ENCODE measurements at regions not wholly inside any gene's neighbourhood (a gene's known extent, or its start where the extent isn't known, plus 50 kb on each side); places are given as distances from the start of the nearest gene placed in this dataset.
A peak's percentile ranks its signal among the peaks of the same experiment; 100 is the strongest.
"Not testable (repeated sequence)": the region's sequence is repeated elsewhere in the genome, so short reads cannot be mapped to it uniquely, and the experiment has no call there.

DNA sequence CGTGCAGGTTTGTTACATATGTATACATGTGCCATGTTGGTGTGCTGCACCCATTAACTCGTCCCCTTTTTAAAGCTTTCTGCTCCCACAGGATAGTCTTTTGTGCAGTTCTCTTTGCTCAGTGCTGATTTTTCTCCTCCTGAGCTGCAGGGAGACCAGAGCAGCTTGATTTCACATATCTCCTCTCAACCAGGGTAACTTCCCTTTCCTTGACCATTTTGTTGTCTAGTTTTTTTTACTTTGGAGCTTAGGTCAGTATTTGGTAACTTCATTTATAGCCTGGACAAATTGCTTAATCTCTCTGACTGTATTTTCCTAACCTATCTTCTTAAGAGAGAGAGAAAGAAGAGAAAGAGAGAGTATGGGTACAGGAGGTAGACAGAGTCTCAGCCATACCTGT, 137.1 kb upstream of the ZNF366 start:
- ATAC-seq (no peak), DNase-seq (no peak)
- Histone ChIP-seq H3K4me3 (no peak overlapping the region), H3K27me3 (no peaks in the 10 kb centered on the region), H3K9me3 (no peaks in the 10 kb centered on the region), H3K36me3 (no peaks in the 10 kb centered on the region), H3K27ac (no peak overlapping the region), H3K4me1 (no peaks in the 10 kb centered on the region)
- TF ChIP-seq, protein P1, sequence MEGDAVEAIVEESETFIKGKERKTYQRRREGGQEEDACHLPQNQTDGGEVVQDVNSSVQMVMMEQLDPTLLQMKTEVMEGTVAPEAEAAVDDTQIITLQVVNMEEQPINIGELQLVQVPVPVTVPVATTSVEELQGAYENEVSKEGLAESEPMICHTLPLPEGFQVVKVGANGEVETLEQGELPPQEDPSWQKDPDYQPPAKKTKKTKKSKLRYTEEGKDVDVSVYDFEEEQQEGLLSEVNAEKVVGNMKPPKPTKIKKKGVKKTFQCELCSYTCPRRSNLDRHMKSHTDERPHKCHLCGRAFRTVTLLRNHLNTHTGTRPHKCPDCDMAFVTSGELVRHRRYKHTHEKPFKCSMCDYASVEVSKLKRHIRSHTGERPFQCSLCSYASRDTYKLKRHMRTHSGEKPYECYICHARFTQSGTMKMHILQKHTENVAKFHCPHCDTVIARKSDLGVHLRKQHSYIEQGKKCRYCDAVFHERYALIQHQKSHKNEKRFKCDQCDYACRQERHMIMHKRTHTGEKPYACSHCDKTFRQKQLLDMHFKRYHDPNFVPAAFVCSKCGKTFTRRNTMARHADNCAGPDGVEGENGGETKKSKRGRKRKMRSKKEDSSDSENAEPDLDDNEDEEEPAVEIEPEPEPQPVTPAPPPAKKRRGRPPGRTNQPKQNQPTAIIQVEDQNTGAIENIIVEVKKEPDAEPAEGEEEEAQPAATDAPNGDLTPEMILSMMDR (IDR thresholded peaks at IDR 0.05) = no peak
- intact Hi-C loops (cut with DNase I) = no loop called here

DNA sequence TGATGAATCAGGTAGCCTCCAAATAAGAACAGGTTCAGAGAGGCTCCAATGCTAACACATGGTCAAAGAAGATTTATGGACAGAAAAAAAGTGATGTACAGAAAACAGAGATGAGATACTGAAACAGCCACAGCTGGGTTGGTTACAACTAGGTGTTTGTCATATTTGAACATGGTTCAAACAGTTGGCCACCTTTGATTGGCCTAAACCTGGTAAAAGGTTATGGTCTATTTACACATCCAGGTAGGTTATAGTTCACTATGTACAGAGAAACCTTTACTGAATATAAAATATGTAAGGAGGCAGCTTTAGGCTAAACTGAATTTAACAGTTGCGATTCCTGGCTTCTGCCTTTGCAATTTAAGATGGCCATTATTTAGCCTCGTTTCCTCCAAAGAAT, 134.0 kb upstream of the ZNF366 start:
- no peak overlapping the region for H3K4me3 ChIP-seq
- H3K27me3 ChIP-seq = no peaks in the 10 kb centered on the region
- TF ChIP-seq, protein P1 (IDR thresholded peaks at IDR 0.05) = no peak
- no peak overlapping the region for H3K27ac ChIP-seq
- H3K36me3 ChIP-seq = no peaks in the 10 kb centered on the region
- no peaks in the 10 kb centered on the region for H3K9me3 ChIP-seq
- no peaks in the 10 kb centered on the region for H3K4me1 ChIP-seq
- intact Hi-C loops (cut with DNase I) = no loop called here
- no peak for DNase-seq
- ATAC-seq = no peak

DNA sequence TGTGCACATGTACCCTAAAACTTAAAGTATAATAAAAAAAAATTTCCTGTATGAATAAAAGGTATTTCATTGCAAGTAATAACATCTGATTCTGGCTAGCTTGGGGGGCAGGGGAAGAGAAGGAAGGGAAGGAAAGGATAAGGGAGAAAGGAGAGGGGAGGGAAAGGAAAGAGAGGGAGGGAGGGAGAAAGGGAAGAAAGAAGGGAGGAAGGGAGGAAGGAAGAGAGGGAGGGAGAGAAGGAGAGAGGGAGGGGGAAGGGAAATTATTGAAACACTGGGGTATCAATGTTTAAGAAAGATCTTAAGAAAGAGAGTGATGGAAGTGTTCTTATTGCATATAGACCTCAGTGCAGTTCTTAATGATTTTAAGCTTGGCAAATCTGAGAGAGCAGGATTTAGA, 129.8 kb upstream of the ZNF366 start:
- no peaks in the 10 kb centered on the region for H3K27me3 ChIP-seq
- no peaks in the 10 kb centered on the region for H3K36me3 ChIP-seq
- TF ChIP-seq, protein P1 (IDR thresholded peaks at IDR 0.05) = no peak
- no peak overlapping the region for H3K27ac ChIP-seq
- H3K4me3 ChIP-seq = no peak overlapping the region
- no peaks in the 10 kb centered on the region for H3K9me3 ChIP-seq
- ATAC-seq (no peak), DNase-seq (no peak)
- intact Hi-C loops (cut with DNase I) = no loop called here
- no peaks in the 10 kb centered on the region for H3K4me1 ChIP-seq

DNA sequence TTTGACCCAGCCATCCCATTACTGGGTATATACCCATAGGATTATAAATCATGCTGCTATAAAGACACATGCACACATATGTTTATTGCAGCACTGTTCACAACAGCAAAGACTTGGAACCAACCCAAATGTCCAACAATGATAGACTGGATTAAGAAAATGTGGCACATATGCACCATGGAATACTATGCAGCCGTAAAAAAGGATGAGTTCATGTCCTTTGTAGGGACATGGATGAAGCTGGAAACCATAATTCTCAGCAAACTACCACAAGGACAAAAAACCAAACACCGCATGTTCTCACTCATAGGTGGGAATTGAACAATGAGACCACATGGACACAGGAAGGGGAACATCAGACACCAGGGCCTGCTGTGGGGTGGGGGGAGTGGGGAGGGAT, 129.4 kb upstream of the ZNF366 start:
- H3K27ac ChIP-seq; H3K27me3 ChIP-seq; DNase-seq; H3K9me3 ChIP-seq; H3K4me3 ChIP-seq; H3K4me1 ChIP-seq; H3K36me3 ChIP-seq; intact Hi-C loops (cut with DNase I); ATAC-seq: not testable (repeated sequence)

DNA sequence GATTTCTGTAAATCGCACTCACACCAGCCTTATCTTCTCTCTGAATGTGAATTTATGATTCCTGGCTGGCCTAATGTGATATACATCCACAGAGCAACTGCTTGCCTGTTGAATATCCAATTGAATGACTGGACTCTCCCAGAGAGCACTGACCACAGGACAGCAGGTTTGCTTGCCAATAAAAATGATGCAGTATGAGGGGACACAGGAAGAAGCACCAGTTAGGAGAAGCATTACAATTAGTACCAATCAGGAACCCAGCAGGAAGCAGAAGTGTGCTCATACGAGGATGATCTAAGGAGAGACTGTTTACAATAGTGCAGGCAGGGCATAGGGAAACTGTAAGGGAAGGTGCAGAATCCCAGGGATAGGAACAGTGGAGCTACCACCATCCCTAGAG, 127.2 kb upstream of the ZNF366 start:
- H3K36me3 ChIP-seq = no peaks in the 10 kb centered on the region
- H3K4me3 ChIP-seq = no peak overlapping the region
- TF ChIP-seq, protein P1 (IDR thresholded peaks at IDR 0.05) = no peak
- no peaks in the 10 kb centered on the region for H3K27me3 ChIP-seq
- no peak overlapping the region for H3K27ac ChIP-seq
- no peaks in the 10 kb centered on the region for H3K4me1 ChIP-seq
- ATAC-seq (no peak), DNase-seq (no peak)
- no peaks in the 10 kb centered on the region for H3K9me3 ChIP-seq
- intact Hi-C loops (cut with DNase I) = no loop called here

DNA sequence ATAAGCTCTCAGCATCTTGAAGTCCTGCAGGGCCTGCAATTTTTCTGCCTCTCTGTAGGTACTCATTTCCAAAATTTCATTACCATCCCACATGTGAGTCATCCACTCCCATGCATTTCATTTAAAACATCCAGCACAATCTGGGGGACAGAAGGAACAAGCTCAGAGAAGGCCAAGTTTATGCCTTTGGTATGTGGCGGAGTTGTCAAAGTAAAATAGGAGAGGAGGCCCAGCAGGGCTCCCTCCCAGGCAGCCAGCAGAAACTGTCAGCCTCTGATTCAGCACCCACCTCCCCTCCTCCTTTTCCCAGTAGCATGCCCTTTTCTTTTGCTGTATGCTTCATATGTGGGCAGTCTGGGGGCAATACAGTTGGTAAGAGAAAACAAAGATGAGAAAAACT, 126.4 kb upstream of the ZNF366 start:
- TF ChIP-seq, protein P1 (IDR thresholded peaks at IDR 0.05) = no peak
- no peak for DNase-seq
- no peaks in the 10 kb centered on the region for H3K36me3 ChIP-seq
- H3K4me3 ChIP-seq = no peak overlapping the region
- no peaks in the 10 kb centered on the region for H3K27me3 ChIP-seq
- intact Hi-C loops (cut with DNase I) = no loop called here
- H3K4me1 ChIP-seq = no peaks in the 10 kb centered on the region
- H3K27ac ChIP-seq = no peak overlapping the region
- no peaks in the 10 kb centered on the region for H3K9me3 ChIP-seq
- peak; percentile 56 for ATAC-seq

All from left lung (tissue), 4 donors.